WI38 (cell line): ENCODE measurements at regions not wholly inside any gene's neighbourhood (a gene's known extent, or its start where the extent isn't known, plus 50 kb on each side); places are given as distances from the start of the nearest gene placed in this dataset.

Experiments used
- H3K4me3 ChIP-seq: 2 replicates; pipeline ENCODE4 v1.5.1; 2011; ENCODE audit warnings: low read depth, mild to moderate bottlenecking, control low read depth, low read length
- TF ChIP-seq, protein P1 (sequence below): IDR thresholded peaks from 2 replicates; pipeline ENCODE4 v1.5.1; 2012; ENCODE audit warnings: low read depth, mild to moderate bottlenecking, control low read depth, low read length

GRCh38 chr10:10833955-10834354, 183.7 kb upstream of the CELF2 start:
- no peak overlapping the region for H3K4me3 ChIP-seq
- TF ChIP-seq, protein P1, sequence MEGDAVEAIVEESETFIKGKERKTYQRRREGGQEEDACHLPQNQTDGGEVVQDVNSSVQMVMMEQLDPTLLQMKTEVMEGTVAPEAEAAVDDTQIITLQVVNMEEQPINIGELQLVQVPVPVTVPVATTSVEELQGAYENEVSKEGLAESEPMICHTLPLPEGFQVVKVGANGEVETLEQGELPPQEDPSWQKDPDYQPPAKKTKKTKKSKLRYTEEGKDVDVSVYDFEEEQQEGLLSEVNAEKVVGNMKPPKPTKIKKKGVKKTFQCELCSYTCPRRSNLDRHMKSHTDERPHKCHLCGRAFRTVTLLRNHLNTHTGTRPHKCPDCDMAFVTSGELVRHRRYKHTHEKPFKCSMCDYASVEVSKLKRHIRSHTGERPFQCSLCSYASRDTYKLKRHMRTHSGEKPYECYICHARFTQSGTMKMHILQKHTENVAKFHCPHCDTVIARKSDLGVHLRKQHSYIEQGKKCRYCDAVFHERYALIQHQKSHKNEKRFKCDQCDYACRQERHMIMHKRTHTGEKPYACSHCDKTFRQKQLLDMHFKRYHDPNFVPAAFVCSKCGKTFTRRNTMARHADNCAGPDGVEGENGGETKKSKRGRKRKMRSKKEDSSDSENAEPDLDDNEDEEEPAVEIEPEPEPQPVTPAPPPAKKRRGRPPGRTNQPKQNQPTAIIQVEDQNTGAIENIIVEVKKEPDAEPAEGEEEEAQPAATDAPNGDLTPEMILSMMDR, result no peak

GRCh38 chr10:10844251-10844650, 173.4 kb upstream of the CELF2 start:
- TF ChIP-seq, protein P1, result no peak
- no peak overlapping the region for H3K4me3 ChIP-seq

- H3K4me3 ChIP-seq, result no peak overlapping the region
- TF ChIP-seq, protein P1, result no peak
Observed at GRCh38 chr10:10845185-10845584, 172.5 kb upstream of the CELF2 start.

DNA sequence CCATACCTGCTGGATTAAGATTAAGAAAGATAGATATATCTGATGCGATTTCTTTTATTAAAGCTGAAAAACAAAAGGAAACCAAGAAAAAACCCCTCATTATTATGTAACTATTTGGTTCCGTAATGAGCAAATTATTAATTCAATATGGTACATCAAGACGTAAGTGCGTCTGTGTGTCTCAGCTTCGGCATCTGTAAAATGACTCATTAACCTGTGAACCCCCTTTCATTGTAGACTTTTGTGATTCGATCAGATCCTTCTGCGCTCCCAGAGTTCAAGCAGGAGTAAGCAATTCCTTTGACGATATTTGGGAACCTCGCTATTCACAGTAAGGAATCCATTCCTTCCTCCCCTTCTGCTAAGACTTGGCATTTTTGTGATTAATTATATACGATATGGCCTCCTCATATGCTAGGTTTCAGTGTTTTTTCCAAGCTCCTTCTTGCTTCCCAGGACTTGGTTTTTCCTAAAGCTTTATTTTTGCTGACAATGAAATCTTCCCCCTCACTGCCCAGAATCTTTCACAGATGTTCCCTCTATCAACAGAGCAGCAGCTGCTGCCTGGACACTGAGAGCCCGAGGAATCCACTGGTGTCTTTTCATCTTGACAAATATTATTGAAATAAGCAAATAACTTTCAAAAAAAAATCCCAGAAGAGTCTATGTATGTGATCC, 171.7 kb upstream of the CELF2 start:
- TF ChIP-seq, protein P1, result no peak
- no peak overlapping the region for H3K4me3 ChIP-seq

GRCh38 chr10:10846504-10846900, 171.2 kb upstream of the CELF2 start:
- no peak overlapping the region for H3K4me3 ChIP-seq
- TF ChIP-seq, protein P1, result no peak

DNA sequence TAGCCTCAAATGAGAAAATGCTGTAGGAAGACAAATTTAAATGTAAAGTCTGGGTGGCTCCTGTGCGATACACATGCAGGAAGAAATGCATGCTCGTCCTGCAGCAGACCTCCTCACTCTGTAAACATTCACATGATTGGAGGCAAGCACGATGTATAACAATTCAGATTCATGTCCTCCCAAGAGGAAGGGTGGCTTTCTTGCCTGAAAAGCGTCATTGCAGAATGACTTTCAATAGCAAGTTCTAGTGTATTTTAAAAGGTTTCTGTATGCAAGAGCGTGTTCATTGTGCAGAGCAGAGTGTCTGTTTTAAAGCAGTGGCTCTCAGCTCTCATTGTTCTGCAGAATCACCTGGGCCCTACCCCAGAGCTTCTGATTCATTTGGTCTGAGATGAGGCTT, 170.3 kb upstream of the CELF2 start:
- H3K4me3 ChIP-seq, result no peak overlapping the region
- TF ChIP-seq, protein P1, result no peak

DNA sequence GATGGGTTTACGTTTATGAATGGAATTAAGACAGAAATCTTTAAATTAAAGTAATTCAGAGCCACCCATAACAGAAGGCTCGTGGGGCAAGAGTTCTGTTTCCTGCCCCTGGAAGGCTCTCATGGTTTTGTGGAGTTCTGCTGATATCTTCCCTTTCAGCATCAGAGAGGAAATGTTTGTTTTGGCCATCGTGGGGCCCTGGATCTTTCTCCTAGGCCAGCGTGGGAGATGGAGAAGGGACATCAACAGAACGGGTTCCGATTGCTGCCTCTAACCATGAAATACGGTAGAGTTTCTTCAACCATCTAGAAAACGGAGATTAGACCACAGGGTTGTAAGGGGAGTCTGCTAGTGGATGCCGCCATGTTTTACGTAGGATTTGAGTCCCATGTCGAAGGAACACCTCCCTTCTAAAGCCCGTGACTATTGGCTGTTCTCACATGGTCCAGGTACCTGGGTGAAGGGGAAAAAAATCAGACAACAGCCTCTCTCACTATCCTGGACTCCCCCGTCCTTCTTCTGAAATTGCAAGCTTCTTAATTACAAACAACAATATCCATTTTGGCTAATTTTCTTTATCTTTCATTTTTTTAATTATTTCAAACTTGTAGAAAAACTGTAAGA, 169.1 kb upstream of the CELF2 start:
- no peak overlapping the region for H3K4me3 ChIP-seq
- TF ChIP-seq, protein P1, result no peak
